GM20000 (cell line): ENCODE measurements at regions not wholly inside any gene's neighbourhood (a gene's known extent, or its start where the extent isn't known, plus 50 kb on each side); places are given as distances from the start of the nearest gene placed in this dataset.

Source experiments
- DNase-seq: peaks from one replicate; pipeline ENCODE4 v3.0.0; 2012; ENCODE audit warnings: low spot score
- TF ChIP-seq, protein P1 (sequence below): IDR thresholded peaks from 2 replicates; pipeline ENCODE4 v1.5.1; 2012; ENCODE audit warnings: mild to moderate bottlenecking, control low read depth; ENCODE audit errors: extremely low read depth, missing control alignments

GRCh38 chr20:52497731-52498130 is 306.2 kb upstream of the ZFP64 start:
- TF ChIP-seq, protein P1, sequence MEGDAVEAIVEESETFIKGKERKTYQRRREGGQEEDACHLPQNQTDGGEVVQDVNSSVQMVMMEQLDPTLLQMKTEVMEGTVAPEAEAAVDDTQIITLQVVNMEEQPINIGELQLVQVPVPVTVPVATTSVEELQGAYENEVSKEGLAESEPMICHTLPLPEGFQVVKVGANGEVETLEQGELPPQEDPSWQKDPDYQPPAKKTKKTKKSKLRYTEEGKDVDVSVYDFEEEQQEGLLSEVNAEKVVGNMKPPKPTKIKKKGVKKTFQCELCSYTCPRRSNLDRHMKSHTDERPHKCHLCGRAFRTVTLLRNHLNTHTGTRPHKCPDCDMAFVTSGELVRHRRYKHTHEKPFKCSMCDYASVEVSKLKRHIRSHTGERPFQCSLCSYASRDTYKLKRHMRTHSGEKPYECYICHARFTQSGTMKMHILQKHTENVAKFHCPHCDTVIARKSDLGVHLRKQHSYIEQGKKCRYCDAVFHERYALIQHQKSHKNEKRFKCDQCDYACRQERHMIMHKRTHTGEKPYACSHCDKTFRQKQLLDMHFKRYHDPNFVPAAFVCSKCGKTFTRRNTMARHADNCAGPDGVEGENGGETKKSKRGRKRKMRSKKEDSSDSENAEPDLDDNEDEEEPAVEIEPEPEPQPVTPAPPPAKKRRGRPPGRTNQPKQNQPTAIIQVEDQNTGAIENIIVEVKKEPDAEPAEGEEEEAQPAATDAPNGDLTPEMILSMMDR: no peak
- DNase-seq: no peak

- TF ChIP-seq, protein P1: no peak
- DNase-seq: no peak
Measured at GRCh38 chr20:52496191-52496590, 304.6 kb upstream of the ZFP64 start.

DNA sequence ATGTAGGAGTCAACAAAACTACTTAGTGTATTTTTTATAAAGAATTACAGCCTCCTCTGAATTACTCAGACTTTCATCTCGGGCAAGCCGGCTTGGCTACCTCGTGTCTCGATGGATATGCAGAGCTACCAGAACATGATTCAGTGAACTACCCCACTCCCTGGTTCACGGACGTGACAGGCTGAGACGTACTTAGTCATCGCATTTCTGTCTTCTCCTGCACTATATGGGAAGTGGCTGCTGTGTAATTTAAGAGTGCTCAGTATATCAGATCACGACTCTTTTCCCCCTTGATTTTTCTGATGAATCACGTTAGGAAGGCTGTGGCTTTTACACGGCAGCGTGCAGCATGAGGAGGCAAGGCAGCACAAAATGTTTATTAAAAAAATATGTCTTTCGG is 302.7 kb upstream of the ZFP64 start:
- no peak for DNase-seq
- TF ChIP-seq, protein P1: no peak

DNA sequence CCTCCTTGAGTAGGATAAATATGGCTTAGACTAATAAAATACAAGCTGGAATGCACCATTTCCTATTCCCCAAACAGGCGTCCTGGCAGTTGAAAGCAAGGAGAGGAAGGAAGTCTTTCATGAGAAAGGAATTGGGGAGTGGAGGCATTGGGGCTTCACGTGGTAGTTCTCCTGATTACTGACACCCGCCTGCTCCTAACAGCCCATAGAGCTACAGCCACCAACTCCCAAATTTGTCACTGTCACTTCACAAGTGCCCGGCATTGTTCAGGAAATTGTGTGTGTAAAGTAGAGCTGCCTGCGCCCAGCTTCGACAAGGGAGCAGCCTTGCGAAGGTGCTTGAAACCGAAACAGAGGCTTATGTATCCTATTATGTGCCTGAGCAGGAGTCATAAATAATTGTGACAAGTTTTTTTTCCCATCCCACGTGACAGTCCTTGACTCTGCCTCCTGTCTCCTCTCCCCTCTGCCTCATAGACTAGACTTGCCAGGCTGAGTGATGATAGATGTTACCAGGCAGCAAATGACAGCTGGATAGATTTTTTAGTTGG is 301.7 kb upstream of the ZFP64 start:
- TF ChIP-seq, protein P1: no peak
- no peak for DNase-seq

GRCh38 chr20:52490711-52491430 is 299.3 kb upstream of the ZFP64 start:
- DNase-seq: no peak
- TF ChIP-seq, protein P1: no peak

DNA sequence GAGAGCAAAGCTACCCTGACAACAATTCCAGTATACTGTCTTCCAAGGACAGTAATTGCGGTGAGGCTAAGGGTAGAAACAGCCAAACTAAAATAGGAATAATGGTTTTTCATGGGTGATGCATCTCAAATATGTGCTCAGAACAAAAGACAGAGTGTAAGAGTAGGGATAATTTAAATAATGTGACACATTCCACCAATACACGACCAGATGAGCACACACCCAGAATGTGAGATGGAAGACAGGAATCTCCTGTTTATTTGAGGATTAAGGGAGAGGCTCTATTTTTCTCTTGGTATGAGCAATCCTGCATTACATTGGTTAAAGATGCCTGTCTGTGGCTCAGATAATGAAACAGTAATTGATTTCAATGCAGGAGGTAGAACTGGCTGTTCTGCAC is 292.9 kb upstream of the ZFP64 start:
- TF ChIP-seq, protein P1: no peak
- DNase-seq: no peak

DNA sequence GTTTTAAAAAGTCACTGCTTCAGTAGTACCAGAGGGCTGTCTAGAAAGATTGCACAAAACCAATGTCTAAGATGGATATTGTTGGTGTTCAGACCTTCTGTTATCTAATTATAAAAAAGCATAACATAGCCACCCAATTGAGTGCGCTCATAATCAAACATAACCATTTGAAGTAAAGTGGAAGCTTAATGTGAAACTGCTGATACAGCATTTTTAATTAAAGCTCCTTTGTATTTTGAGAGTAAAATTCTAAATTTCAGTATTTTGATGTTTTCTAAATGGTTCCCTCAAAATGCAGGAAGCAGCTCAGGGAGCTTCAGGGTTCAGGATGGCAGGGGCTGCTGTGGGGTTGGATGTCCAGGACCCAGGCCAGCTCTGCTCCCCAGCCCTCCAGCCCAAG is 291.8 kb upstream of the ZFP64 start:
- no peak for DNase-seq
- TF ChIP-seq, protein P1: no peak
